A549 (cell line): ENCODE measurements at regions not wholly inside any gene's neighbourhood (a gene's known extent, or its start where the extent isn't known, plus 50 kb on each side); places are given as distances from the start of the nearest gene placed in this dataset.

Source experiments
- CHD2 ChIP-seq: fragments of 150-350 bp; IDR thresholded peaks from 2 replicates; pipeline ENCODE4 v1.6.1; 2014; ENCODE audit warnings: low read length; ENCODE audit not compliant: partially characterized antibody
- KDM1A ChIP-seq: fragments of 200-600 bp; sonication (generic); IDR thresholded peaks from 2 replicates; pipeline ENCODE4 v1.6.1; 2016; ENCODE audit warnings: low read depth, mild to moderate bottlenecking
- MAFK ChIP-seq: fragments of 450-650 bp; IDR thresholded peaks from 2 replicates; pipeline ENCODE4 v1.6.1; 2014; ENCODE audit not compliant: partially characterized antibody
- PHF8 ChIP-seq: fragments of 200-600 bp; sonication (generic); IDR thresholded peaks from 2 replicates; pipeline ENCODE4 v1.6.1; 2016; ENCODE audit warnings: low read depth, mild to moderate bottlenecking, antibody characterized with exemption, moderate library complexity, borderline replicate concordance
- POLR2A ChIP-seq: IDR thresholded peaks from 2 replicates; pipeline ENCODE4 v1.6.1; 2012; ENCODE audit warnings: mild to moderate bottlenecking, low read length
- POLR2AphosphoS2 ChIP-seq: conservative IDR thresholded peaks from 2 replicates; pipeline ENCODE4 v1.6.1; 2012; ENCODE audit warnings: low read length, improper control_type of control experiment, inconsistent platforms
- RAD21 ChIP-seq, 2 experiments: fragments of >200 bp in 1 of 2; sonication (Bioruptor Twin) in 1 of 2; formaldehyde crosslinking in 1 of 2; IDR thresholded peaks in 1 of 2; conservative IDR thresholded peaks in 1 of 2; 2 replicates in 1 of 2; 3 replicates in 1 of 2; pipeline ENCODE4 v1.6.1; 2012 to 2018; ENCODE audit warnings: inconsistent platforms in 1 of 2
- RCOR1 ChIP-seq: fragments of 150-350 bp; IDR thresholded peaks from 2 replicates; pipeline ENCODE4 v1.6.1; 2014; ENCODE audit warnings: antibody characterized with exemption, low read length, low read depth
- SMC3 ChIP-seq: fragments of >200 bp; sonication (Bioruptor Twin); formaldehyde crosslinking; IDR thresholded peaks from 3 replicates; pipeline ENCODE4 v1.6.1; 2018; ENCODE audit warnings: inconsistent platforms
- TF ChIP-seq, protein P1 (sequence below): fragments of >200 bp; sonication (Bioruptor Twin); formaldehyde crosslinking; IDR thresholded peaks from 3 replicates; pipeline ENCODE4 v1.5.1; 2016
- TF ChIP-seq, protein P2 (sequence below): IDR thresholded peaks from 2 replicates; pipeline ENCODE4 v1.6.1; 2012
- TF ChIP-seq, protein P3 (sequence below): fragments of 250-450 bp; sonication (Bioruptor Pico); IDR thresholded peaks from 2 replicates; pipeline ENCODE4 v1.5.0; 2021; ENCODE audit warnings: mild to moderate bottlenecking, moderate library complexity, borderline replicate concordance

DNA sequence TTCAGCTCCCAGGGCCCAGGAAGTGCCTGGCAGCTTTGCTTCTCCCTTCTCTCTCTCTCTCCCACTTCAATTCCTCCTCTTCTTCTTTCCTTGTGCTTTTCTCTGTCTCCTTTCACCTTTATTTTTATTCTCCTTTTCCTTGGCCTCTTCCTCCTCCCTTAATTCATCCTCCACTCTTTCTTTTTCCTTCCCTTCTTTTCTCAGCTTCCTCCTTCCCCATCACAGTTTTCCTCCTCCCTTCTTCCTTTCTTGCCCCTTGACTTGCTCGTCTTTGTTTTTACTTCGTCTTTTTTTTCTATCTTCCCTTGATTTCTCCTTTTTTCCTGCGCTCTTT lies 99.4 kb upstream of the LHX1 start:
- TF ChIP-seq POLR2AphosphoS2 (no peak), KDM1A (no peak), SMC3 (no peak), RAD21 (conservative IDR thresholded peaks at IDR 0.05 in 1 of 2, IDR thresholded peaks at IDR 0.05 in 1 of 2) (no peak), CHD2 (no peak), MAFK (no peak), POLR2A (no peak), RCOR1 (no peak), PHF8 (no peak)
- TF ChIP-seq, protein P1, sequence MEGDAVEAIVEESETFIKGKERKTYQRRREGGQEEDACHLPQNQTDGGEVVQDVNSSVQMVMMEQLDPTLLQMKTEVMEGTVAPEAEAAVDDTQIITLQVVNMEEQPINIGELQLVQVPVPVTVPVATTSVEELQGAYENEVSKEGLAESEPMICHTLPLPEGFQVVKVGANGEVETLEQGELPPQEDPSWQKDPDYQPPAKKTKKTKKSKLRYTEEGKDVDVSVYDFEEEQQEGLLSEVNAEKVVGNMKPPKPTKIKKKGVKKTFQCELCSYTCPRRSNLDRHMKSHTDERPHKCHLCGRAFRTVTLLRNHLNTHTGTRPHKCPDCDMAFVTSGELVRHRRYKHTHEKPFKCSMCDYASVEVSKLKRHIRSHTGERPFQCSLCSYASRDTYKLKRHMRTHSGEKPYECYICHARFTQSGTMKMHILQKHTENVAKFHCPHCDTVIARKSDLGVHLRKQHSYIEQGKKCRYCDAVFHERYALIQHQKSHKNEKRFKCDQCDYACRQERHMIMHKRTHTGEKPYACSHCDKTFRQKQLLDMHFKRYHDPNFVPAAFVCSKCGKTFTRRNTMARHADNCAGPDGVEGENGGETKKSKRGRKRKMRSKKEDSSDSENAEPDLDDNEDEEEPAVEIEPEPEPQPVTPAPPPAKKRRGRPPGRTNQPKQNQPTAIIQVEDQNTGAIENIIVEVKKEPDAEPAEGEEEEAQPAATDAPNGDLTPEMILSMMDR: no peak
- TF ChIP-seq, protein P2, sequence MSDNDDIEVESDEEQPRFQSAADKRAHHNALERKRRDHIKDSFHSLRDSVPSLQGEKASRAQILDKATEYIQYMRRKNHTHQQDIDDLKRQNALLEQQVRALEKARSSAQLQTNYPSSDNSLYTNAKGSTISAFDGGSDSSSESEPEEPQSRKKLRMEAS: no peak
- TF ChIP-seq, protein P3, sequence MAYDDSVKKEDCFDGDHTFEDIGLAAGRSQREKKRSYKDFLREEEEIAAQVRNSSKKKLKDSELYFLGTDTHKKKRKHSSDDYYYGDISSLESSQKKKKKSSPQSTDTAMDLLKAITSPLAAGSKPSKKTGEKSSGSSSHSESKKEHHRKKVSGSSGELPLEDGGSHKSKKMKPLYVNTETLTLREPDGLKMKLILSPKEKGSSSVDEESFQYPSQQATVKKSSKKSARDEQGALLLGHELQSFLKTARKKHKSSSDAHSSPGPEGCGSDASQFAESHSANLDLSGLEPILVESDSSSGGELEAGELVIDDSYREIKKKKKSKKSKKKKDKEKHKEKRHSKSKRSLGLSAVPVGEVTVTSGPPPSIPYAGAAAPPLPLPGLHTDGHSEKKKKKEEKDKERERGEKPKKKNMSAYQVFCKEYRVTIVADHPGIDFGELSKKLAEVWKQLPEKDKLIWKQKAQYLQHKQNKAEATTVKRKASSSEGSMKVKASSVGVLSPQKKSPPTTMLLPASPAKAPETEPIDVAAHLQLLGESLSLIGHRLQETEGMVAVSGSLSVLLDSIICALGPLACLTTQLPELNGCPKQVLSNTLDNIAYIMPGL (CRISPR knock-in tag): no peak
